ENCODE measurements at regions not wholly inside any gene's neighbourhood (a gene's known extent, or its start where the extent isn't known, plus 50 kb on each side); places are given as distances from the start of the nearest gene placed in this dataset.

GRCh38 chr5:156253130-156253529, 73.8 kb upstream of the SGCD start:
- Histone ChIP-seq H4K8ac (ENCODE audit: low read depth in 2 of 2, low read length in 2 of 2) (no peak overlapping the region), H3K23ac (ENCODE audit: low read depth, low read length) (no peak overlapping the region), H2AK5ac (ENCODE audit: low read depth, low read length) (no peak overlapping the region), H2AFZ (replicated peaks; ENCODE audit: low read length, poor library complexity) (no peak overlapping the region), H3K27ac (ENCODE audit: insufficient read depth, low read length) (no peak overlapping the region), H3K56ac (ENCODE audit: extremely low read depth, insufficient read depth, low read length) (no peak overlapping the region), H4K20me1 (ENCODE audit: insufficient read depth, low read length) (no peaks in the 10 kb centered on the region), H2BK120ac (ENCODE audit: low read depth, low read length) (no peak overlapping the region), H3K4me3 (ENCODE audit: insufficient read depth, low read depth, low read length) (no peak overlapping the region), H3K4me1 (ENCODE audit: control insufficient read depth, insufficient read depth, low read length) (no peaks in the 10 kb centered on the region), H3K4me2 (ENCODE audit: low read depth, low read length) (no peak overlapping the region), H3K27me3 (ENCODE audit: control insufficient read depth, insufficient read depth, low read length) (no peaks in the 10 kb centered on the region), H3K9me1 (ENCODE audit: insufficient read depth, low read length) (no peaks in the 10 kb centered on the region), H3K18ac (ENCODE audit: low read depth, low read length) (no peak overlapping the region), H3K9ac (ENCODE audit: low read depth, low read length) (no peak overlapping the region), H4K5ac (ENCODE audit: low read depth, low read length) (no peak overlapping the region), H3K4ac (ENCODE audit: low read depth, low read length) (no peak overlapping the region), H2BK5ac (ENCODE audit: low read depth, low read length, poor library complexity, severe bottlenecking) (no peak overlapping the region), H4K91ac (ENCODE audit: insufficient read depth, low read depth, low read length) (no peak overlapping the region), H3K36me3 (ENCODE audit: control insufficient read depth, insufficient read depth, low read length) (no peaks in the 10 kb centered on the region), H2BK15ac (ENCODE audit: low read depth, low read length) (no peak overlapping the region), H3K9me3 (ENCODE audit: control insufficient read depth, insufficient read depth, low read length) (no peaks in the 10 kb centered on the region), H3K79me1 (ENCODE audit: low read depth in 1 of 2, low read length in 2 of 2) (no peaks in the 10 kb centered on the region), H2BK20ac (ENCODE audit: low read depth, low read length) (no peak overlapping the region), H3K14ac (replicated peaks; ENCODE audit: low read depth, low read length) (no peak overlapping the region), H2AK9ac (replicated peaks; ENCODE audit: low read depth, low read length, poor library complexity) (no peak overlapping the region)
- no CpG with 5 or more reads among the region's 3 CpGs for WGBS, 2 experiments (ENCODE audit: extremely low coverage in 2 of 2, insufficient read length in 1 of 2)
- TF ChIP-seq BHLHE40 (IDR thresholded peaks at IDR 0.05; ENCODE audit: low read depth, low read length), result no peak
- BruUV-seq (replicated peaks), result no TSS peak
- no peak for ATAC-seq (ENCODE audit: low read depth)
- intact Hi-C loops (cut with micrococcal nuclease) (no loop called here), dilution Hi-C loops (cut with HindIII; ENCODE audit: low sequenced_read_pairs, unreplicated experiment) (no loop called here), in situ Hi-C loops (cut with MboI; ENCODE audit: low sequenced_read_pairs) (no loop called here)
- POLR2A ChIA-PET (ENCODE audit: unreplicated experiment), result no interaction called here
- CTCF ChIA-PET, result no interaction called here
- DNase-seq, result no peak
